ENCODE measurements at regions not wholly inside any gene's neighbourhood (a gene's known extent, or its start where the extent isn't known, plus 50 kb on each side); places are given as distances from the start of the nearest gene placed in this dataset.

- TF ChIP-seq, protein P1, sequence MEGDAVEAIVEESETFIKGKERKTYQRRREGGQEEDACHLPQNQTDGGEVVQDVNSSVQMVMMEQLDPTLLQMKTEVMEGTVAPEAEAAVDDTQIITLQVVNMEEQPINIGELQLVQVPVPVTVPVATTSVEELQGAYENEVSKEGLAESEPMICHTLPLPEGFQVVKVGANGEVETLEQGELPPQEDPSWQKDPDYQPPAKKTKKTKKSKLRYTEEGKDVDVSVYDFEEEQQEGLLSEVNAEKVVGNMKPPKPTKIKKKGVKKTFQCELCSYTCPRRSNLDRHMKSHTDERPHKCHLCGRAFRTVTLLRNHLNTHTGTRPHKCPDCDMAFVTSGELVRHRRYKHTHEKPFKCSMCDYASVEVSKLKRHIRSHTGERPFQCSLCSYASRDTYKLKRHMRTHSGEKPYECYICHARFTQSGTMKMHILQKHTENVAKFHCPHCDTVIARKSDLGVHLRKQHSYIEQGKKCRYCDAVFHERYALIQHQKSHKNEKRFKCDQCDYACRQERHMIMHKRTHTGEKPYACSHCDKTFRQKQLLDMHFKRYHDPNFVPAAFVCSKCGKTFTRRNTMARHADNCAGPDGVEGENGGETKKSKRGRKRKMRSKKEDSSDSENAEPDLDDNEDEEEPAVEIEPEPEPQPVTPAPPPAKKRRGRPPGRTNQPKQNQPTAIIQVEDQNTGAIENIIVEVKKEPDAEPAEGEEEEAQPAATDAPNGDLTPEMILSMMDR (IDR thresholded peaks at IDR 0.05): no peak
- TF ChIP-seq, protein P2, sequence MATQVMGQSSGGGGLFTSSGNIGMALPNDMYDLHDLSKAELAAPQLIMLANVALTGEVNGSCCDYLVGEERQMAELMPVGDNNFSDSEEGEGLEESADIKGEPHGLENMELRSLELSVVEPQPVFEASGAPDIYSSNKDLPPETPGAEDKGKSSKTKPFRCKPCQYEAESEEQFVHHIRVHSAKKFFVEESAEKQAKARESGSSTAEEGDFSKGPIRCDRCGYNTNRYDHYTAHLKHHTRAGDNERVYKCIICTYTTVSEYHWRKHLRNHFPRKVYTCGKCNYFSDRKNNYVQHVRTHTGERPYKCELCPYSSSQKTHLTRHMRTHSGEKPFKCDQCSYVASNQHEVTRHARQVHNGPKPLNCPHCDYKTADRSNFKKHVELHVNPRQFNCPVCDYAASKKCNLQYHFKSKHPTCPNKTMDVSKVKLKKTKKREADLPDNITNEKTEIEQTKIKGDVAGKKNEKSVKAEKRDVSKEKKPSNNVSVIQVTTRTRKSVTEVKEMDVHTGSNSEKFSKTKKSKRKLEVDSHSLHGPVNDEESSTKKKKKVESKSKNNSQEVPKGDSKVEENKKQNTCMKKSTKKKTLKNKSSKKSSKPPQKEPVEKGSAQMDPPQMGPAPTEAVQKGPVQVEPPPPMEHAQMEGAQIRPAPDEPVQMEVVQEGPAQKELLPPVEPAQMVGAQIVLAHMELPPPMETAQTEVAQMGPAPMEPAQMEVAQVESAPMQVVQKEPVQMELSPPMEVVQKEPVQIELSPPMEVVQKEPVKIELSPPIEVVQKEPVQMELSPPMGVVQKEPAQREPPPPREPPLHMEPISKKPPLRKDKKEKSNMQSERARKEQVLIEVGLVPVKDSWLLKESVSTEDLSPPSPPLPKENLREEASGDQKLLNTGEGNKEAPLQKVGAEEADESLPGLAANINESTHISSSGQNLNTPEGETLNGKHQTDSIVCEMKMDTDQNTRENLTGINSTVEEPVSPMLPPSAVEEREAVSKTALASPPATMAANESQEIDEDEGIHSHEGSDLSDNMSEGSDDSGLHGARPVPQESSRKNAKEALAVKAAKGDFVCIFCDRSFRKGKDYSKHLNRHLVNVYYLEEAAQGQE (IDR thresholded peaks at IDR 0.05): no peak
- TF ChIP-seq, protein P3, sequence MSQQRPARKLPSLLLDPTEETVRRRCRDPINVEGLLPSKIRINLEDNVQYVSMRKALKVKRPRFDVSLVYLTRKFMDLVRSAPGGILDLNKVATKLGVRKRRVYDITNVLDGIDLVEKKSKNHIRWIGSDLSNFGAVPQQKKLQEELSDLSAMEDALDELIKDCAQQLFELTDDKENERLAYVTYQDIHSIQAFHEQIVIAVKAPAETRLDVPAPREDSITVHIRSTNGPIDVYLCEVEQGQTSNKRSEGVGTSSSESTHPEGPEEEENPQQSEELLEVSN (IDR thresholded peaks at IDR 0.05; ENCODE audit: borderline replicate concordance, low read depth): no peak
- TF ChIP-seq RFX5 (IDR thresholded peaks at IDR 0.05): no peak
- no peak for TF ChIP-seq RAD21 (conservative IDR thresholded peaks at IDR 0.05 in 1 of 2, IDR thresholded peaks at IDR 0.05 in 1 of 2)
- no peak for TF ChIP-seq RNF2 (IDR thresholded peaks at IDR 0.05; ENCODE audit: borderline replicate concordance, low read depth)
- TF ChIP-seq POLR2A (IDR thresholded peaks at IDR 0.05; ENCODE audit: low read length): no peak
- no peak for TF ChIP-seq JUNB (IDR thresholded peaks at IDR 0.05)
- no peak for TF ChIP-seq CHD2 (IDR thresholded peaks at IDR 0.05; ENCODE audit: low read length, partially characterized antibody)
- no peak for TF ChIP-seq MAZ (IDR thresholded peaks at IDR 0.05; ENCODE audit: borderline replicate concordance, low read depth, low read length)
- TF ChIP-seq CBX8 (IDR thresholded peaks at IDR 0.05): no peak
Measured at GRCh38 chr10:89985446-89985845, 284.1 kb downstream of the KIF20B start.
